Hypothalamus (tissue), 51 donors: ENCODE measurements at regions not wholly inside any gene's neighbourhood (a gene's known extent, or its start where the extent isn't known, plus 50 kb on each side); places are given as distances from the start of the nearest gene placed in this dataset.
A peak's percentile ranks its signal among the peaks of the same experiment; 100 is the strongest.
"Not testable (repeated sequence)": the region's sequence is repeated elsewhere in the genome, so short reads cannot be mapped to it uniquely, and the experiment has no call there.

Experiments
- DNase-seq, 51 donors: peaks; one replicate each; lab custom pipeline; 2025; lab: John Stamatoyannopoulos, UW

- no peak for DNase-seq
Observed at GRCh38 chr2:104904889-104905288, 51.0 kb downstream of the POU3F3 start.

- no peak for DNase-seq
Observed at GRCh38 chr2:104909317-104909716, 55.4 kb downstream of the POU3F3 start.

GRCh38 chr2:104914509-104914908 is 60.6 kb downstream of the POU3F3 start:
- no peak for DNase-seq

GRCh38 chr2:104915107-104915793 is 61.3 kb downstream of the POU3F3 start:
- no peak for DNase-seq

GRCh38 chr2:104919127-104919526 is 65.2 kb downstream of the POU3F3 start:
- peak in 1 of 51 donors; percentile 14 for DNase-seq

- no peak for DNase-seq
Observed at GRCh38 chr2:104923665-104924064, 69.8 kb downstream of the POU3F3 start.

GRCh38 chr2:104929663-104930062 is 75.7 kb downstream of the POU3F3 start:
- DNase-seq: peak in 32 of 51 donors; percentile 5 to 74 (median 41)

GRCh38 chr2:104930732-104931131 is 76.8 kb downstream of the POU3F3 start:
- DNase-seq: no peak

- DNase-seq: no peak
Observed at GRCh38 chr2:104932243-104932642, 78.3 kb downstream of the POU3F3 start.

GRCh38 chr2:104933151-104933917 is 79.4 kb downstream of the POU3F3 start:
- DNase-seq: no peak

GRCh38 chr2:104936527-104936926 is 82.6 kb downstream of the POU3F3 start:
- no peak for DNase-seq

- DNase-seq: peak in 1 of 51 donors; percentile 29
Observed at GRCh38 chr2:104938231-104938941, 84.5 kb downstream of the POU3F3 start.

- no peak for DNase-seq
Observed at GRCh38 chr2:104939570-104940217, 85.8 kb downstream of the POU3F3 start.

- DNase-seq: peak in 13 of 51 donors; percentile 1 to 54 (median 11)
Observed at GRCh38 chr2:104944495-104944894, 90.6 kb downstream of the POU3F3 start.

- DNase-seq: peak in 2 of 51 donors; percentile 19 to 53
Observed at GRCh38 chr2:104945121-104945520, 91.2 kb downstream of the POU3F3 start.

GRCh38 chr2:104945866-104946265 is 92.0 kb downstream of the POU3F3 start:
- peak in 24 of 51 donors; percentile 4 to 60 (median 28) for DNase-seq

GRCh38 chr2:104947456-104947855 is 90.4 kb upstream of the MRPS9 start:
- not testable (repeated sequence) for DNase-seq

GRCh38 chr2:104952976-104953375 is 84.9 kb upstream of the MRPS9 start:
- no peak for DNase-seq

- no peak for DNase-seq
Observed at GRCh38 chr2:104965900-104966299, 72.0 kb upstream of the MRPS9 start.

GRCh38 chr2:104969564-104969963 is 68.3 kb upstream of the MRPS9 start:
- DNase-seq: no peak

GRCh38 chr2:104975371-104975770 is 62.5 kb upstream of the MRPS9 start:
- no peak for DNase-seq
